Activated CD4-positive, alpha-beta T cell treated with anti-CD3 and anti-CD28 coated beads, Interleukin-10, Interleukin-2, amounts not matched to agents 100 ng/mL and 50 ng/mL, durations not matched to agents 16 hours and 8 hours (primary cell): ENCODE measurements at regions not wholly inside any gene's neighbourhood (a gene's known extent, or its start where the extent isn't known, plus 50 kb on each side); places are given as distances from the start of the nearest gene placed in this dataset.

Experiments
- DNase-seq: peaks from one replicate; pipeline ENCODE4 v3.0.0-alpha.2; 2020

DNA sequence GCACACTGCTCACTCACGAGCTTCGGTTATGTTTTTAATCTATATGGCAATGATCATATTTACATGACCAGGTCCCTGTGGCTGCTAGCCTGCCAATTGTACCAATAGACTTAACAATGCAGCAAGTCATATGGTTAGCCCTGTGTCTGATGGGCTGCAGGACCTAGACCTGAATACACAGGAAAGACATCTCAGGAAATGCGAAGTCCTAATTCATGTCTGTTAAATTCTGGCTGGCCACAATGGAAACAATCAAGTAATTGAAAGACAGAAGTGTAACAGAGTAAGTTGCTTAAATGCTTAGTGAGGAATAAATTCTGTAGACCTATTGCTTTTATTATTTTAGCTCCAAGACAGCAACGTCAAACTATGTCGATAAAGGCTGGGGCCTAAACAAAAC lies 112.4 kb upstream of the FZD8 start:
- DNase-seq: no peak

DNA sequence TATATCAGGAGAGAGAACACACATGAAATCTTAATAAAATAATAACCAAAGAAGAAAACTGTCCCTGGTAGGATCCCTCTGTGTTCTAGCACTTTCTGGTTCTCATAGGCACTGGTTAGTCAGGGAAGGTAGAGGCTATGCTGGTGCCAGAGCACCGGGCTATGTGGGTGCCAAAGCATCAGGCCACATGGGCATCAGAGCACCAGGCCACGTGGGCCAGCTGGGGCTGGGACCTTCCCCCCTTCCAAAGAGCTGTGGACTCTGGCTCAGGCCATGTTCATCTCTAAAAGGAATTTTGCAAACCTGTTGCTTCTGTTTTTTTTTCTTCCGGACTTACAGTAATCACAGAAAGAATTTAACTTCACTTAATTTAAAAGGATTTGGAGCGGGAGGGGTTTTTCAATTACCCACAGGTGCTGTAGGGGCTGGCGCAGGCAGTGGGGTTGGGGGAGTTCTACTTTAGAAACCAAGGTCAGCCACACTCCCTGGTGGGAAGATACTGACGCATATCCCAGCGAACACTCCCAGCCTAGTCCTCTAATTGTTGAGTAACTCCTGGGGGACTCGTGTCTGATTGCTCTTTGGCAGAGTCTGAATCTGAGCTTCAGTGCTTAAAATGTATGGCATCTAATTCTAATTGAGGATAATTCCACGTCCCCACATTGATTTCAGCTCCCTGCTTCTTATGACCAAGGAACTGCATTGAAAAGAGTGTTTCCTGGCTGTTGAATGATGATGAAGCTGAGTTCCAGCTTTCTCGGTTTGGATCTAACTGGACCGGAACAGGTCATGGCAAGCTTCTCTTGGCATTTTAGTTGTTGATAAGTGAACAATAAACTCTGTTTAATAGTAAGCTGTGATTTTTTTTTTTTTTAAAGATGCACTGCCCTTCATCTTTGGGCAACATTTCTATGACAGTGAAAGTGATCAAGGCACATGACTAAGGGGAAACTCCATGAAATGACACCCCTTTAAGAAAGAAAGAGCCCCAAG lies 110.7 kb upstream of the FZD8 start:
- DNase-seq: no peak

DNA sequence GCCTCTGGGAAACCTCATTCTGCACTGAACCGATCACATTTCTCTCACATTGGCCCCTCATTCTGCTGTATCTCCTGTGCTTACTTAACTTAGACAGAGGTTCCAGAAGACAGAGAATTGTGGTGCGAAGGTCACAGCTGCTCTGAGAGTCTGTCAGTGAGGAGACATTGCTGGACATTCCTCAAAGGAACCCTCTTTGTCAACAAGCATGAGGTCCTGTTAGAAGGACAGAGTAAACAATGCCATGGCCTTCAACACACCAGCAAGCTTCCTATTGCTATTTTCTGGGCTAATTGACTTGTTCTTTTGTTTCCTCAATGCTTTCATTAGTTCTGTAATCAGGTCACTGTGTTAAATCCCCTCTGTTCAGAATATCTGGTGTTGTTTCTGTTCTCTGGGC lies 109.3 kb upstream of the FZD8 start:
- DNase-seq: no peak

DNA sequence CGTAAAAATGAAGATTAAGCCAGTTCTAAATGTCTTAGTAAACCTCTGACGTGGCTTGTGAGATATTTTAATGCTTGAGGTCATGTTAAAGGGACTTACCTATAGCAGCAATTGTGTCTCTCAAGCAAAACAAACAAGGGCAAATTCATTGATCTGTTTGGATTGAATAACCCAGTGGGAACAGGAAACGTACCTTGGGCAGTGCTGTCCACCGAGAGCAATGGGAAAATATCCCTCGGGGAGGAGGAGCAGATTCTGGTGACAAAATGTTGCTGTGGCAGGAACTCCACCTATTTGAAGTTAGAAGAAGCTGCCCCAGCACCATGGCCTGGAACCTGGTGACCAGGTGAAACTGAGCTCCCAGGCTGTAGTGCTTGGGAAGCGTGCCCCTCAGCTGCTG lies 107.1 kb upstream of the FZD8 start:
- no peak for DNase-seq

DNA sequence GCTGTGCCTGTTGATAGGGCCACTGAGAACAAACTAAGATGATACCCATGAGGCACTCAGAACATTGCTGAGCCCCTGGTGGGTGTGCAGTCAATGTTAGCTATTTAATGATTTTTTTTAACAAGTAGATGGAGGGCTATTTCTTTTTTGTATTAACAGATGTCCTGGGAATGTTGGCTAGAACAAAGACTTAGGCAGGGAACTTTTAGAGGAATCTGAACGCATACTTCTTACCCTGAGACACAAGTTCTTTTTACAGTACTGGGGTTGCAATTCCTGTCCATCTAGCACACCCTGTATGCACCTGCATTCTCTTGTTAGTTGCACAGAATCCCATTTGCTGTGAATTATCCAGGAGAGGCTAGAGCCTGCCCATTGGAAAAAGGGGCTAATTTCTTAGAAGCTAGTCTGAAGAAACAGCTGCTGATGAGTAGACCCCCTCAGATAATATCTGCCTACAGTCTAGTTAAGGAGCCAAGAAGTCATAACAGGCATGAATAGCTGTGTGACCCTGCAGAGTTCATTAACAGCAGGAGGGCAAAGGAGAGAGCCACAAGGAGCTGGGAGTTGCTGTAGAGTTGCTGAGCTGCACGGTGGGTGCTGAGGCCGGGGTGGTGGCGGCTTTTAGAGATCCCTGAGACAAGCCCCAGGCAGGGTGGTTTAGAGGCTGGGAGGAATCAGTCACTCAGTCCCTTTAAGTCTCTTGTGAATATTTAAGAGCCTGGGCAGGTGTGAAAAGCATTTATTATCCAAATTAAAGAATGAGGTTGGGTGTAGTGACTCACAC lies 103.7 kb upstream of the FZD8 start:
- no peak for DNase-seq

DNA sequence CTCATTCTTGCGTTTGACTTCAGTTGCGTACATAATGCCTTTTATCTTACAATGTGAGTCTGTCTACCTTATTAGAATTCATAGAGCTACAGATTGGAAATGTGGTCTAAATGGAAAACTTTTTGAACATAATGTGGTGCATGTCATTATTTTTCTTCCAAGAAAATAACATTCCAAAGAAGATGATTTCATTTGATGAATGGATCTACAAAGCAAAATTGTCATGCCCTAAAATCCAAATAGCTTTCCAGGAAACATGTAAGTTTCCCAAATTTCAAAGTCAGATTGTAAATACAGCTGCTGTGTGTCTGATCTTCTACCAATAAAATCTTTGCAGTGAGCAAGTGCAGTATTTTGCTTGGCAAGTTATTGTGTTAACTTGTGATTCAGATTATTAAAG lies 101.8 kb upstream of the FZD8 start:
- no peak for DNase-seq

DNA sequence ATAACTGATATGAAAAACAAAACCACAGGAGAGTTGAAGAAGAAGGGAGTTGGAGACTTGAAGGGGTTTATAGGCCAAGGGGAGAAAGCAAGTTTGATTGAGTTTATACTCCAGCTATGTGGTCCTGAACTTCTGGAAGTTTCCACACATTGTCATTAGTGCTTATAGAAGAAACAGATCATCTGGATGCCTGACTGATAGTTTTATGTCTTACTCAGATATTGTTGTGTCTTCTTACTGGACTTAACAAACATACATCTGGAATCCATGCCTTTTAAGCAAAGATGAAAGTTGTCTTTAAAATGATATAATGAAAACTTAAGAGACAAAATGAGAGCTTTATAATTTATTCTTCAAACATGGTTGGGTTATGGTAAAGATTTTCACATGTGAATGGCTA lies 101.3 kb upstream of the FZD8 start:
- DNase-seq: no peak

DNA sequence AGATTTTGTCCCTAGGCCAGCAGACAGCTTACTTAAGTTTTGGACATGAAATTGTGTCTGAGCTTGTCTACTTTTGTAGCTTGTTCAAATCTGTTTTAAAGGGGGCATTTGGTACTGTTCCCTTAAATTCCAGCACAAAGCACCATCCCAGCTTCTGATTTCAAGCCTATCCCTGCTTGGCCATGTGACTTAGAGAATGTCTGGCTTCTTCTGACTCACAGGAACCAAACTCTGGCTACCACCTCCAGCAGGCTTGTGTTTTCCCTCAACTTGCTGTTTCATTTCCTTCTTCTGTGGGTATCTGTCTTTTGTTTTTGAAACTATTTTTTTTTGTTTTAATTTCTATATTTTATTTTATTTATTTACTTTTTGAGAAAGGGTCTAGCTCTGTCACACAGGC lies 97.9 kb upstream of the FZD8 start:
- DNase-seq: no peak

DNA sequence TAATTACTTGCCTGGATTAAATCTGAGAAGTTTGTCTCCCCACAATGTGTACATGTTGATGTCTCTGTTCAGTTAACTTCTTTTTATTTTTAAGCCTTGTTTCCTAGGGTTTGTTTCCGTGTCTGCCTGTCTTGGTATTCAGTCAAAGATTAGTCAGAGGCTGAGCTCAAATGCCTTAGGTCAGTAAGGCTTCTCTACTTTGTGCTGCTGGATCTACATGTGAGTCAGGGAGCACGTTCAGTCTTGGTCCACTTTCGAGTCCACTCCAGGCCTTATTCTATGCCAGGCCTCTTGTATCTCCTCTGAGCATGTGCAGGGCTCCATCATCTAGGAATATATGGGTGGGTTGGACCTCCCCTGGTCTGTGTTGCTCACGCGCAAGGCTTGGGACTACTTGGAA lies 93.3 kb upstream of the FZD8 start:
- no peak for DNase-seq

DNA sequence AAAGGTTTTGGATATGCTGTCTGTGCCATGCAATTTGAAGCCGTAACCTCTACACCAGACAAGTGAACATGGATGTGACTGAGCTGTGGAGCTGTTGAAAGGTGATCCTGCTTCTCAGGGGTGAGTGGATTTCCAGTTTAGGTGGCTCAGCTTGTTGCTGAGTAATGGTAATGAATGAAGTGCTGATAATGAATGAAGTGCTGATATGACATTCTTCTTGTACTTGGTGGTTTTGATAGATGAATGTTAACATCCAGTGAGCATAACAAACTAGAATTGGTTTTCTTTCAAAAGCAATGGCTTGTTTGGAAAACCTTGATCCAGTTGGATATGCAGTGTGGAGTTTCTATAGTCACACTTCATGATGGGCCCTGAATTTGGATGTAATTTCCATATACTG lies 89.7 kb upstream of the FZD8 start:
- no peak for DNase-seq

DNA sequence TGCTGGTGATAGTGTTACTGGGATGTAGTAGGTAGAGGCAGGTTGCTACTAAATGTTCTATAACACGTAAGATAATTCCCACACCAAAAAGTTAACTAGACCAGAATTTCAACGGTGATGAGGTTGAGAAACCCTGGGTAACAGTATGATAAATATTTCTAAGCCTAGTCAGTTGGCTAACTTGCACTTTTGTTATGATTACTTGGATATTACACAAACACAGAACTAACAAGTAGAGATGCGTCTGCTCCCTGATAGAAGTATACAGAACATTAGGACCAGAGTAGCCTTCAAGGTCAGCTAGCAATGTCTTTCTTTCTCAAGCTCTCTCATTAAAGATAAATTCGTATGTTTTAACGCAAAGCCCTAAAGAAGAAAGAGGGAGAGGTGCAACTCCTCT lies 86.2 kb upstream of the FZD8 start:
- DNase-seq: no peak

DNA sequence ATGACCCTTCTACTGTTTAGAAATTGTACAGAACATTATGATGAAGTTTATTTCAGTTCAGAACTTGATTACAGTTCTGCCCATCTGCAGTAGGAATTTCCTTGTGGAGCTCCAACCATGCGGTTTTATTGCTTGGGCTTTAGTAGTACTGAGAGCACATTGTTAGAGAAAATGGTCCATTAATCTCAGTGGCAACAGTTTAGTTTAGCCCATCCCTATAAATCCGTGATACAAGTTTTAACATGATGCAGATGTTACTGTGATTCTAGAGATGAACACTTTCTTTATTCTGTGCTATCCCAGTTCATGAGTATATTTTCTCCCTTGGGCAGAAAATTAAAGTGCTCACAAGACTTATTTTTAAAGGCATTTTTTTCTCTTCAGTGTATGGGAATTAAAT lies 84.8 kb upstream of the FZD8 start:
- DNase-seq: no peak

DNA sequence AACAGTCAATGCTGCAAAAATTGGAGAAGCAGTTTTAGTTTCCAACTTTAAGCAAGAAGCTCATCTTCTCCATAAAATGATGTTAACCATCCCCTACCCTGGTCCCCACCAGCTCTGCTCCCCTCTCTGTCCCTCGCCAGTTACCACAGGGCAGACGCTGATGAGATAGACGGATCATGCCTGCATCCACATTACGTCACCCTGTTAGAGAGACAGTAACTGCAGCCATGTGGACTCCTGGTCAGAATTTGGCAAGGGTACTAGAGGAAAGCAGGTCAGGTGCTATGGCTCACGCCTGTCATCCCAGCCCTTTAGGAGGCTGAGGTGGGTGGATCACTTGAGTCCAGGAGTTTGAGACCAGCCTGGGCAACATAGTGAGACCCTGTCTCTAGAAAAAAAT lies 81.9 kb upstream of the FZD8 start:
- DNase-seq: no peak

DNA sequence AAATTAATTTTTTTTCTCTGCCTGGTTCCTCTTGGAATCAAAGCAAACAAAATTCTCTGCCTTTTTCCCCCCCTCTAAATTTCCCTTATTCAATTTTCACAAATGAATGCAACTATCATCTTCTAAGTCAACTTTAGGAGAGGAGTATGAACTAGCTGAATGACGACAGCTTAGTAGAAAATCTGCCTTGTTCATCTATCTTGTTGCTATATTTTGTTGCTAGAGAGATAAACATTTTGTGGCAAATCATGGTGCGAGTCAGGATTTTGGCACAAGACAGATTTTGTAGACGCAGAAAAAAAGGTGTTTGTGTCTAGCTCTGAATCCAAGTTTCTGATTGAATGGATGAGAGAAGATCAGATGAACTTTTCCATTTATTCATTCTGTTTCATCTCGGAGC lies 81.0 kb upstream of the FZD8 start:
- no peak for DNase-seq

DNA sequence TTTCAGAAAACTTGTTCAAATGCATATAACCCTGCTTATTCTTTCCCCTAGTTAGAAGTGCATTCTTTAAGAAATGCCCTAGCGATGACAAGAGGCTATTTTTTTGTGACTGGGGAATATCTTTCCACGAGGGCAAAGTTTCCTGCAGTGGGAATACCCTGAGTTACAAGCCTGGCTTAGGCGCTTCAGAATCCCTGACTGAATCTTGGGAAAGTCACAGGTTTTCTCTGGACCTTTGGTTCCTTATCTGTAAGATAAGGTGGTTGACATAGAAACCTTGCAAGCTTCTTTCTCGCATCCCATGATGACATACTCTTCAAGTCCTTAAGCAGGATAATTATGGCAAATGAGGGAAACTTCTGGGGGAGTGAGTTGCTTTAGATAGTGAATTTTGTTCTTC lies 80.5 kb upstream of the FZD8 start:
- no peak for DNase-seq

DNA sequence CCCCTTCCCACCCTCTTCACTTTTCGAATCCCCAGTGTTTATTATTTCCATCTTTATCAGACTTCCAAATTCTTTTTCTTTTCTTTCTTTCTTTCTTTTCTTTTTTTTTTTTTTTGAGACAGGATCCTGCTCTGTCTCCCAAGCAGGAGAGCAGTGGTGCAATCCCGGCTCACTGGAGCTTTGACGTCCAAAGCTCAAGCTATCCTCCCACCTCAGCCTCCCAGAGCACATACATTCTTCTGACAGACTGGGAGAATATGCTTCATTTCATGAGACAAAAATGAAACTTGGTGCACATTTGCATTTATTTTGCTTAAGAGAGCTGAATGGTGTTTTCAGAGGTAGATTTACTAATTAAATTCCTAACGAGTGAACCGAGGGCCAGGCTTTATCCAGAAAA lies 80.1 kb upstream of the FZD8 start:
- DNase-seq: no peak

DNA sequence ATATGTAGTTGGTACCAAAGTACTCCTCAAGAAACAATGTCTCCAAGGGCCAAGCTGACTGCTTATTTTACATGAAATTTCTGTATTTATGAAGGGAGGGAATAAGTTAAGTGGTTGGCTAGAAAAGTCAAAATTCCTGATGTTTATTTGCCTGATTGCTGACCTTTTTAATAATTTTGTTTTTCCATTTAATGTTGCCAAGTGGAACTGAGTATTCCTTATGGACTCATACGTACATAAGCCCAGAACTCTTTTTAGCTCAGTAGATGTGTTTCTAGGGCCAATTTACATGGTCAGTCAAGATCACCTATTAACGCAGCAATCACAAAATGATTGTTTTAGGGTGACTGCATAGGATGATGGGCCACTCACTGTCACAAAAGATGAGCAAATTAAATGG lies 78.3 kb upstream of the FZD8 start:
- DNase-seq: no peak

DNA sequence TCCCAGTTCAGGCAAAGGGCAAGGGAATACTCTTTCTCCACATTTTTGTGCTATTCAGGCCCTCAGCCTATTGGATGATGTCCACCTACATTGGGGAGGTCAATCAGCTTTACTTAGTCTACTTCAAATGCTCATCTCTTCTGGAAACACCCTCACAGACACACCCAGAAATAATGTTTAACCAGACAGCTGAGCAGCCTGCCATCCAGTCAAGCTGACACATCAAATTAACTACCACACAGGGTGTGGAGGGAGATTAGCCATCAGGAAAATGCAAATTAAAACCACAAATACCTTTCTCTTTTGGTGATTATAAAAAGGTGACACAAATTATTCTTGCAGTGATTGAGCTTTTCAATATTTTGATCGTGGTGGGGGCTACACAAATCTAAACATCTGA lies 74.7 kb upstream of the FZD8 start:
- DNase-seq: no peak

DNA sequence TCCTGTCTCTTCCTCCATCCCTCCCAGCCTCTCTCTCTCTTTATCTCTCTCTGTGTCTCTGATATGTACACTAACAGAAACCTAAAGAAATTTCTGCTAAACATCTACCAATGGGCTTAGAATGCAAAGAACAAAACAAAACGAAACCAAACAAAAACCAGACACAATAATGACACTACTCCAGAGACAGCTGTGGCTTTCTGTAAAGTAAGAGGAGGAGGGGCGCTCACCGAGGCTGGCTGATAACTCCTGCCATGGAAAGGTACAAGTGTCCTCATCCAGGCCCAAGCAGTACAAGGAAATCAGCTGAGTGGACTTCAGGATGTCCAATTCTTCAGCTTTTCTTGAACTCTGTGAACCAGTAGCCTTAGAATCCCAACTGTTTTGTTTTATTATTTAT lies 70.4 kb upstream of the FZD8 start:
- DNase-seq: no peak

DNA sequence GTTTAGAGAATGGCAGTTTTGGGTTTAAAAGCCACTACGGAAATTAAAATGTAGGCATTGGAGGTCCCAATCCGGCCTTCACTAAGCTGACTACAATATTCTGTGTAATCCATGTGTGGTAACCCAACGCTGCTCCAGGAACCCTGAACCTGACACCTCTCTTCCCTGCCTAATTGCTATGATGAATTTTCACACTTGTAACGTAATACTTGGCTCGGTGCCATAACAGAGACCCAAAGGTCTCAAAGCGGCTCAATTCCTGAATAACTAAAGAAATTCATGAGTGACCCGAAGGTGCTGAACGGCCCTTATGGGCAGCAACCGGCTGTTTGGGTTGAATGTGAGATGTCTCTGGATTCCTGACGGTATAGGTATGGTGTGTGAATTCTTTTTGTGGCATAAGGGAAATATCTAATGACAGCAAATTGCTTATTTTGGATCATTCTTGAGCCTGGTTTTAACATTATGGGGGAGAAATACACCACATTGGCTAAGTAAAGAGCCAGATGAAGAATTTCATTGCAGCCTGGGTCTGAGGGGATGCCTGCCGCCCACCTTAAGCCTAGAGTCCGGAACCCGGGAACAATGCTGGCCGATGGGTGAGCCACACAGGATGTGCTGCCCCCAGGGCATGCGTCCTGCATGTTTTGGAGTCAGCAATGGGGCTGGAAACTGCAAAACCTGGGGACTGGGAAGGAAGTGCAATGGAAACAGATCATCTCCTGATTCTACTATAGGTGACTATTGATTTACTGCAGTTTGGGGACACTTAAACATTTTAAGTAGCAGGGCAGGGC lies 69.7 kb upstream of the FZD8 start:
- no peak for DNase-seq

DNA sequence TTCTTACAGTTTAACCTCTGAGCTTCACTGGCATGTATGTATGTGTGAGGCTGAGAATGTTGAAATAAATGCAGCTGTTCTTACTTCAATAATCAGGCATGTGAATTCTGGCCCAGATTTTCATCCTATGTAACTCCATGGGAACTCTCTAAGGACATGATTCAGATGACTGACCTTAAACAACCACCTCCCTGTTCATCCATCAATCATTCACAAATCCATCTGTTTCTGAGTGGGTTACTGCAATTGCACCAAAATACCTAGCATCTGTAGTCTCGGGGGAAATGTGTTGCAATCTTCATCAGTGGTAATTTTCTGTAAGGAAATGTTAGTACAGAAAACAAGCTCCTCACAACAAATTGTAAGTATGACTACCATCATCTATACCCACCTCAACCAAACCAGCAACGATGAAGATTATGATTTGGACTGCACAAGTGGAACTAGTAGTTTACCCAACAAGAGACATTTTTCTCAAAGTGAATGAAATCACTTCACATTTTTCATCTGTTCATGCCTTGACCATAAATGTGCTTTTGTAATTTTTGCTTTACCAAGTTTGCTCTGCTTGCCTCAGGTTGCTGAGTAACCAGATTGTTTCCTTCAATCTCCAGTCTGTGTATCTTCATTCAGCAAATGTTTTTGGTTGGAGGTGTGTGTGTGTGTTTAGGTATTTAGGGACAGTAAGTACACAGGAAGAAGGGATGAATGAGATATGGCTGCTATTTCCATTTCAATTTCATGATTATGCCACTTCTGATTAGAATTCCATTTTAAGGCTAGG lies 65.7 kb upstream of the FZD8 start:
- no peak for DNase-seq

DNA sequence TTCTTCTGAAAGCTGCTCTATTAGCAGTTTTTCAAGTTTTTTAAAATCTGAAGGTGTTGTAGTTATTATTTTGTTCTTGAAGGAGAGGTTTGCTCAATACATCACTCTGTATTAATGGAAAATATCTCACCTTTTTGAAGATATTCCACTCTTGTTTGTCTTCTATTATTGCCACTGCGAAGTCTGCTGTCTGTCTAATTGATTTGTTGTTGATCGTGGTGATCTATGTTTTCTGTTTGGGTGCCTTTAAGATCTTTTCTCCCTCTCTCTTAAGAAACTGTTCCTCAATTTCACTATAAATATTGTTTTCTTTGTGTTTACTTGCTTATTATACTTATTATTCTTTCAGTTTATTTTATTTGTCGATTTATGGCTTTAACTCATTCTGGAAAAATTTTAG lies 64.9 kb upstream of the FZD8 start:
- DNase-seq: no peak

DNA sequence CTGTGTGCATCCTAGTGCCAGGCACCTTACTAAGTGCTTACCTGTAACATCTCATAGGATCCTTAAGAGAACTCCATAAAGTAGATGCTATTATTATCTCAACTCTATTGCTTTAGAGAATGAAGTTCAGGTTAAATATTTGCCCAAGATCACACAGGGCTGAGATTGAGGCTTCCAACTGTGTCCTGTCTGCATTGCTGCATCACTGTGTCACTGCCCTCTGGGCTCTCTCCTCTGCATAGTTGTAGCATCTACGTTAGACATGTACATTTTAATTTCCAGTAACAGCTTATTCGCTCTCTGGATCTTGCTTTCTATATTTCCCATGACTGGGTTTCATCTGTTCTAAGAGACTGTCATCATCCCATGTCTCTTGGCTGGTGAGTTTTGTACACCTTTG lies 63.6 kb upstream of the FZD8 start:
- DNase-seq: no peak
